Fibroblast of mammary gland (primary cell): ENCODE measurements at regions not wholly inside any gene's neighbourhood (a gene's known extent, or its start where the extent isn't known, plus 50 kb on each side); places are given as distances from the start of the nearest gene placed in this dataset.

Source experiments
- DNase-seq: peaks from one replicate; pipeline ENCODE4 v3.0.0-alpha.2; 2010; ENCODE audit warnings: low read depth
- H3K4me3 ChIP-seq: 2 replicates; pipeline ENCODE4 v1.5.1; 2011; ENCODE audit warnings: low read depth, mild to moderate bottlenecking, low read length, moderate library complexity; ENCODE audit not compliant: control insufficient read depth
- TF ChIP-seq, protein P1 (sequence below): conservative IDR thresholded peaks from 2 replicates; pipeline ENCODE4 v1.5.1; 2011; ENCODE audit warnings: low read depth, low read length, inconsistent platforms; ENCODE audit not compliant: control insufficient read depth, insufficient read depth

DNA sequence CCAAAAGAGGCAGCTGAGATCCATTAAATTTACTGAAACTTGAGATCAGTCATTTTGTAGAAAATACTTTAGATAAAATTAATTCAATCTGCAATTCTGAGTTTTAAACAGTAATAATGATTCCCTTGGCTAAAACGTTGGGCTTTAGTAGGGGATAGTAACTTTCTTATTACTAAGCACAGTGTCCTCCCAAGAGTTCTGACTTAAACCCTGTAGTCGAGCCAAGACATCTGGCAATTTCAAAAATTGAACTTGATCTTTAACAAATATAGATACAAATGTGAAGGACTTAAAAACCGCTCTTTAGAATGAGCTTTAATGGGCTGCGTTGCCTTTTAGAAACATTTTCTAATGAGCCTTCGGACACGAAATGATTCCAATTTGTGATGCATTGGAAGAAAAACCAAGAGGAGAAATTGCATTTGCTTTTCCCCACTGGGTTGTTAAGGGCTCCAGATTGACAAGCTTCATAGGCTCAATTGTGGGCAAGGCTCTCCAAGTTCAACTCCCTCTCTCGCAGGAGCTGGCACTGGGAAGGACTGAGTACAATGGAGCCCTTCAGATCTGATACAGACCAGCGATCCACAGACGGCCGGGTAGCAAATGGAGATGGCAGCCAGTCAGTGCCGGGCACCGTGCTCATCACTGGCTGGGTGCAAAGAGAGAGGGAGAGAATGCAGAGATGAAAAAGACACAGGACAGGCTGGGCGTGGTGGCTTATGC, 921.3 kb upstream of the AUTS2 start:
- H3K4me3 ChIP-seq, result no peak overlapping the region
- DNase-seq, result peak; percentile 35
- TF ChIP-seq, protein P1, sequence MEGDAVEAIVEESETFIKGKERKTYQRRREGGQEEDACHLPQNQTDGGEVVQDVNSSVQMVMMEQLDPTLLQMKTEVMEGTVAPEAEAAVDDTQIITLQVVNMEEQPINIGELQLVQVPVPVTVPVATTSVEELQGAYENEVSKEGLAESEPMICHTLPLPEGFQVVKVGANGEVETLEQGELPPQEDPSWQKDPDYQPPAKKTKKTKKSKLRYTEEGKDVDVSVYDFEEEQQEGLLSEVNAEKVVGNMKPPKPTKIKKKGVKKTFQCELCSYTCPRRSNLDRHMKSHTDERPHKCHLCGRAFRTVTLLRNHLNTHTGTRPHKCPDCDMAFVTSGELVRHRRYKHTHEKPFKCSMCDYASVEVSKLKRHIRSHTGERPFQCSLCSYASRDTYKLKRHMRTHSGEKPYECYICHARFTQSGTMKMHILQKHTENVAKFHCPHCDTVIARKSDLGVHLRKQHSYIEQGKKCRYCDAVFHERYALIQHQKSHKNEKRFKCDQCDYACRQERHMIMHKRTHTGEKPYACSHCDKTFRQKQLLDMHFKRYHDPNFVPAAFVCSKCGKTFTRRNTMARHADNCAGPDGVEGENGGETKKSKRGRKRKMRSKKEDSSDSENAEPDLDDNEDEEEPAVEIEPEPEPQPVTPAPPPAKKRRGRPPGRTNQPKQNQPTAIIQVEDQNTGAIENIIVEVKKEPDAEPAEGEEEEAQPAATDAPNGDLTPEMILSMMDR, result no peak

DNA sequence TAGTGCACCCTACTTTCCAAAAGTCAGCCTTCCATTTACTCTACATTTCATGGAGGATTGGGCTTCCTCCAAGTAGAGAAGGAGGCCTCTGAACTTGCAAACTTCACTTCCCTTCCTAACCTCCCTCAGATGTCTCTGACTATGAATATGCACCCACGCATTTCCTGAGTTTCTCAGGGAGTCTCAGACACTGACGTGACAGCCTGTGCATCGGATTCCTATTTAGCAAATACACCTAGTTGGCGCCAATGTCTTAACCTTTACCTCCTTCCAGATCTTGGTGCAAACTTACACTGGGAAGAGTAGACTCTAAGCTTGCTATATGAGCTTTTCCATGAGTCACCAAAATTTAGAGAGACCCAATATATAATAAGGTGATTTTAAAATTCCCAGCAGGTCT, 920.1 kb upstream of the AUTS2 start:
- H3K4me3 ChIP-seq, result no peak overlapping the region
- TF ChIP-seq, protein P1, result no peak
- peak; percentile 59 for DNase-seq

- TF ChIP-seq, protein P1, result no peak
- DNase-seq, result no peak
- H3K4me3 ChIP-seq, result no peak overlapping the region
Observed at GRCh38 chr7:68679459-68680234, 918.6 kb upstream of the AUTS2 start.

GRCh38 chr7:68680235-68680872, 917.9 kb upstream of the AUTS2 start:
- DNase-seq, result no peak
- TF ChIP-seq, protein P1, result no peak
- H3K4me3 ChIP-seq, result no peak overlapping the region

DNA sequence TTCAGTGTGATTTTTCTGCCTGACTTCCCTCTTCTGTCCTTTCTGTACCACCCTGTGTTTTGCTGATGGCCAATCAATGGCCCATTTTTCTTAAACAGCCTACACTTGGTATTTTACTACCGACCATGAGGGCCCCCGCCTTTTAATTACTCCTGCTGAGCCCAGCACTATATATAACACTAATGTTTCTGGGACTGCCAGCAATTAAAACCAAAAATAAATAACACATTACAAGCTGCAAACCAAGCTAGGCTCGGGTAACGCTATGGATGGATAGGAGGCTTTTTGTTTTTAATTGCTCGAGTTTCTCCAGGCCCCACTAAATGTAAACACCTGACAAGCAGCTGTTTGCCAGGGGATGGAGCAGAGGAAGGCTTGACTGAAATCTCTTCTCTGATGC, 915.4 kb upstream of the AUTS2 start:
- TF ChIP-seq, protein P1, result no peak
- no peak for DNase-seq
- H3K4me3 ChIP-seq, result no peak overlapping the region

DNA sequence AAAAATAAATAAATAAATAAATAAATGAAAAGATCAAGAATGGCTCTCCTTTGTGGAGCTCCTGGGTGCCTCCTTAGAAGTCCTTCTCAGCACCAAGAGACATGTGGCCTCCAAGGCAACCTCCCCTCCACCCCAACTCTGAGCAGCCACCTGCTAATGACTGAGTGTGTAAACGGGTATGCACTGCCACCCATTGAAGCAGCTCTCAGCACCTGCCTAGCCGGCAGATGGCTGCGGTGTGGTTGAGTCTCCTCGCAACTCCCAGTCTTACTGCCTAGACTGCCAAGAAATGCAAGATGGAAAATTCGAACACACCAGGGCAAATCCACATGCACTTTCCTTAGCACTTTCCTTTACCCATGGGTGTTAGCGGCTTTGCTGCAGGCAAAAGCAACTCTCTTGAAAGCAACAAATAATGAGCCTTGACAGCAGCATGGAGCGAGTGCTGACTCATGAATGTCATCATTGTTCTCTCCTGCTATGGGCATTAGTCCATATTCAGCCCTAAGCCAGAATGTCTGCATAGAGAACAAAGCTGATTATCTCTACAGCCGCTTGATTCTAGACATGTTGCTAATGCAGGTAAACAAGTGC, 913.9 kb upstream of the AUTS2 start:
- peak; percentile 73 for DNase-seq
- no peak overlapping the region for H3K4me3 ChIP-seq
- TF ChIP-seq, protein P1, result no peak
